ENCODE measurements at regions not wholly inside any gene's neighbourhood (a gene's known extent, or its start where the extent isn't known, plus 50 kb on each side); places are given as distances from the start of the nearest gene placed in this dataset.
"Not testable (repeated sequence)": the region's sequence is repeated elsewhere in the genome, so short reads cannot be mapped to it uniquely, and the experiment has no call there.

GRCh38 chr14:106790189-106791036 is 1264.0 kb downstream of the TMEM121 start:
- H3K27ac ChIP-seq (ENCODE audit: low read length) = no peak overlapping the region
- no peaks in the 10 kb centered on the region for H3K36me3 ChIP-seq (ENCODE audit: control insufficient read depth in 1 of 2, insufficient read depth in 2 of 2, low read length in 2 of 2)
- H3K4me1 ChIP-seq (ENCODE audit: control insufficient read depth in 1 of 2, insufficient read depth in 2 of 2, low read length in 2 of 2) = no peaks in the 10 kb centered on the region
- no peaks in the 10 kb centered on the region for H3K9me3 ChIP-seq (ENCODE audit: control insufficient read depth in 1 of 2, low read length in 2 of 2)
- no peak overlapping the region for H3K4me3 ChIP-seq (ENCODE audit: low read depth in 1 of 2, low read length in 2 of 2)
- no peaks in the 10 kb centered on the region for H3K27me3 ChIP-seq (ENCODE audit: low read depth, low read length)

- Histone ChIP-seq H3K9me3 (ENCODE audit: control insufficient read depth in 1 of 2, low read length in 2 of 2) (no peaks in the 10 kb centered on the region), H3K27me3 (ENCODE audit: low read depth, low read length) (no peaks in the 10 kb centered on the region), H3K4me3 (ENCODE audit: low read depth in 1 of 2, low read length in 2 of 2) (no peak overlapping the region), H3K27ac (ENCODE audit: low read length) (no peak overlapping the region), H3K36me3 (ENCODE audit: control insufficient read depth in 1 of 2, insufficient read depth in 2 of 2, low read length in 2 of 2) (no peaks in the 10 kb centered on the region), H3K4me1 (ENCODE audit: control insufficient read depth in 1 of 2, insufficient read depth in 2 of 2, low read length in 2 of 2) (no peaks in the 10 kb centered on the region)
Observed at GRCh38 chr14:106792543-106792942, 1266.2 kb downstream of the TMEM121 start.

- H3K4me3 ChIP-seq (ENCODE audit: low read depth in 1 of 2, low read length in 2 of 2); H3K4me1 ChIP-seq (ENCODE audit: control insufficient read depth in 1 of 2, insufficient read depth in 2 of 2, low read length in 2 of 2); H3K27ac ChIP-seq (ENCODE audit: low read length); H3K9me3 ChIP-seq (ENCODE audit: control insufficient read depth in 1 of 2, low read length in 2 of 2); H3K27me3 ChIP-seq (ENCODE audit: low read depth, low read length); H3K36me3 ChIP-seq (ENCODE audit: control insufficient read depth in 1 of 2, insufficient read depth in 2 of 2, low read length in 2 of 2): not testable (repeated sequence)
Observed at GRCh38 chr14:106798166-106798565, 1271.8 kb downstream of the TMEM121 start.

GRCh38 chr14:106802413-106803364 is 1276.3 kb downstream of the TMEM121 start:
- H3K4me1 ChIP-seq (ENCODE audit: control insufficient read depth in 1 of 2, insufficient read depth in 2 of 2, low read length in 2 of 2) = no peaks in the 10 kb centered on the region
- no peak overlapping the region for H3K4me3 ChIP-seq (ENCODE audit: low read depth in 1 of 2, low read length in 2 of 2)
- no peaks in the 10 kb centered on the region for H3K9me3 ChIP-seq (ENCODE audit: control insufficient read depth in 1 of 2, low read length in 2 of 2)
- H3K36me3 ChIP-seq (ENCODE audit: control insufficient read depth in 1 of 2, insufficient read depth in 2 of 2, low read length in 2 of 2) = no peaks in the 10 kb centered on the region
- no peak overlapping the region for H3K27ac ChIP-seq (ENCODE audit: low read length)
- H3K27me3 ChIP-seq (ENCODE audit: low read depth, low read length) = no peaks in the 10 kb centered on the region

GRCh38 chr14:106803379-106803778 is 1277.0 kb downstream of the TMEM121 start:
- Histone ChIP-seq H3K27ac (ENCODE audit: low read length) (no peak overlapping the region), H3K27me3 (ENCODE audit: low read depth, low read length) (no peaks in the 10 kb centered on the region), H3K4me3 (ENCODE audit: low read depth in 1 of 2, low read length in 2 of 2) (no peak overlapping the region), H3K4me1 (ENCODE audit: control insufficient read depth in 1 of 2, insufficient read depth in 2 of 2, low read length in 2 of 2) (no peaks in the 10 kb centered on the region), H3K9me3 (ENCODE audit: control insufficient read depth in 1 of 2, low read length in 2 of 2) (no peaks in the 10 kb centered on the region), H3K36me3 (ENCODE audit: control insufficient read depth in 1 of 2, insufficient read depth in 2 of 2, low read length in 2 of 2) (no peaks in the 10 kb centered on the region)

- Histone ChIP-seq H3K27ac (ENCODE audit: low read length) (no peak overlapping the region), H3K36me3 (ENCODE audit: control insufficient read depth in 1 of 2, insufficient read depth in 2 of 2, low read length in 2 of 2) (no peaks in the 10 kb centered on the region), H3K4me1 (ENCODE audit: control insufficient read depth in 1 of 2, insufficient read depth in 2 of 2, low read length in 2 of 2) (no peaks in the 10 kb centered on the region), H3K27me3 (ENCODE audit: low read depth, low read length) (no peaks in the 10 kb centered on the region), H3K9me3 (ENCODE audit: control insufficient read depth in 1 of 2, low read length in 2 of 2) (no peaks in the 10 kb centered on the region), H3K4me3 (ENCODE audit: low read depth in 1 of 2, low read length in 2 of 2) (no peak overlapping the region)
Observed at GRCh38 chr14:106807493-106807892, 1281.1 kb downstream of the TMEM121 start.

- Histone ChIP-seq H3K27ac (ENCODE audit: low read length) (no peak overlapping the region), H3K9me3 (ENCODE audit: control insufficient read depth in 1 of 2, low read length in 2 of 2) (no peaks in the 10 kb centered on the region), H3K4me3 (ENCODE audit: low read depth in 1 of 2, low read length in 2 of 2) (no peak overlapping the region), H3K36me3 (ENCODE audit: control insufficient read depth in 1 of 2, insufficient read depth in 2 of 2, low read length in 2 of 2) (no peaks in the 10 kb centered on the region), H3K4me1 (ENCODE audit: control insufficient read depth in 1 of 2, insufficient read depth in 2 of 2, low read length in 2 of 2) (no peaks in the 10 kb centered on the region), H3K27me3 (ENCODE audit: low read depth, low read length) (no peaks in the 10 kb centered on the region)
Observed at GRCh38 chr14:106808458-106808857, 1282.1 kb downstream of the TMEM121 start.

GRCh38 chr14:106808907-106809306 is 1282.5 kb downstream of the TMEM121 start:
- Histone ChIP-seq H3K9me3 (ENCODE audit: control insufficient read depth in 1 of 2, low read length in 2 of 2) (no peaks in the 10 kb centered on the region), H3K4me3 (ENCODE audit: low read depth in 1 of 2, low read length in 2 of 2) (no peak overlapping the region), H3K36me3 (ENCODE audit: control insufficient read depth in 1 of 2, insufficient read depth in 2 of 2, low read length in 2 of 2) (no peaks in the 10 kb centered on the region), H3K27me3 (ENCODE audit: low read depth, low read length) (no peaks in the 10 kb centered on the region), H3K27ac (ENCODE audit: low read length) (no peak overlapping the region), H3K4me1 (ENCODE audit: control insufficient read depth in 1 of 2, insufficient read depth in 2 of 2, low read length in 2 of 2) (no peaks in the 10 kb centered on the region)

GRCh38 chr14:106809615-106810014 is 1283.2 kb downstream of the TMEM121 start:
- H3K27me3 ChIP-seq (ENCODE audit: low read depth, low read length) = no peaks in the 10 kb centered on the region
- H3K4me1 ChIP-seq (ENCODE audit: control insufficient read depth in 1 of 2, insufficient read depth in 2 of 2, low read length in 2 of 2) = no peaks in the 10 kb centered on the region
- H3K4me3 ChIP-seq (ENCODE audit: low read depth in 1 of 2, low read length in 2 of 2) = no peak overlapping the region
- H3K36me3 ChIP-seq (ENCODE audit: control insufficient read depth in 1 of 2, insufficient read depth in 2 of 2, low read length in 2 of 2) = no peaks in the 10 kb centered on the region
- no peaks in the 10 kb centered on the region for H3K9me3 ChIP-seq (ENCODE audit: control insufficient read depth in 1 of 2, low read length in 2 of 2)
- no peak overlapping the region for H3K27ac ChIP-seq (ENCODE audit: low read length)

- not testable (repeated sequence) for H3K9me3 ChIP-seq (ENCODE audit: control insufficient read depth in 1 of 2, low read length in 2 of 2); H3K36me3 ChIP-seq (ENCODE audit: control insufficient read depth in 1 of 2, insufficient read depth in 2 of 2, low read length in 2 of 2); H3K27ac ChIP-seq (ENCODE audit: low read length); H3K4me3 ChIP-seq (ENCODE audit: low read depth in 1 of 2, low read length in 2 of 2); H3K4me1 ChIP-seq (ENCODE audit: control insufficient read depth in 1 of 2, insufficient read depth in 2 of 2, low read length in 2 of 2); H3K27me3 ChIP-seq (ENCODE audit: low read depth, low read length)
Observed at GRCh38 chr14:106810168-106810567, 1283.8 kb downstream of the TMEM121 start.

GRCh38 chr14:106811162-106811561 is 1284.8 kb downstream of the TMEM121 start:
- H3K9me3 ChIP-seq (ENCODE audit: control insufficient read depth in 1 of 2, low read length in 2 of 2) = no peaks in the 10 kb centered on the region
- H3K4me1 ChIP-seq (ENCODE audit: control insufficient read depth in 1 of 2, insufficient read depth in 2 of 2, low read length in 2 of 2) = no peaks in the 10 kb centered on the region
- H3K4me3 ChIP-seq (ENCODE audit: low read depth in 1 of 2, low read length in 2 of 2) = no peak overlapping the region
- H3K27me3 ChIP-seq (ENCODE audit: low read depth, low read length) = no peaks in the 10 kb centered on the region
- H3K27ac ChIP-seq (ENCODE audit: low read length) = no peak overlapping the region
- H3K36me3 ChIP-seq (ENCODE audit: control insufficient read depth in 1 of 2, insufficient read depth in 2 of 2, low read length in 2 of 2) = no peaks in the 10 kb centered on the region

Data from muscle layer of duodenum (tissue), 2 donors.